Tibial nerve (tissue), 4 donors: ENCODE measurements at regions not wholly inside any gene's neighbourhood (a gene's known extent, or its start where the extent isn't known, plus 50 kb on each side); places are given as distances from the start of the nearest gene placed in this dataset.

Source experiments
- DNase-seq, 2 donors: peaks; one replicate each; pipeline ENCODE4 v3.0.0-alpha.2; 2019; ENCODE audit warnings: low spot score in 2 of 2
- H3K27ac ChIP-seq, 4 donors: fragments of 200-600 bp; sonication (generic) in 3 of 4; one replicate each; pipeline ENCODE4 v1.5.1; 2017 to 2019; ENCODE audit warnings: mild to moderate bottlenecking in 1 of 4
- H3K27me3 ChIP-seq, 2 donors: fragments of 200-600 bp; sonication (generic) in 1 of 2; one replicate each; pipeline versions ENCODE4 v1.5.1 to v1.6.0; 2017 to 2019
- H3K36me3 ChIP-seq, 3 donors: fragments of 200-600 bp; sonication (generic); one replicate each; pipeline ENCODE4 v1.5.1; 2018 to 2019
- H3K4me1 ChIP-seq, 4 donors: fragments of 200-600 bp; sonication (generic) in 3 of 4; one replicate each; pipeline ENCODE4 v1.5.1; 2017 to 2019
- H3K4me3 ChIP-seq, 4 donors: fragments of 200-600 bp; sonication (generic) in 3 of 4; one replicate each; pipeline ENCODE4 v1.5.1; 2017 to 2019; ENCODE audit warnings: mild to moderate bottlenecking in 1 of 4, moderate library complexity in 1 of 4
- H3K9me3 ChIP-seq, 4 donors: fragments of 200-600 bp; sonication (generic) in 3 of 4; one replicate each; pipeline ENCODE4 v1.5.1; 2017 to 2019
- CTCF ChIP-seq, 5 experiments: fragments of 200-600 bp in 3 of 5; fragments of 450-650 bp in 2 of 5; sonication (generic) in 3 of 5; IDR thresholded peaks; one replicate each; pipeline ENCODE4 v1.5.1; 2016 to 2019; ENCODE audit warnings: antibody characterized with exemption in 5 of 5, mild to moderate bottlenecking in 3 of 5, moderate library complexity in 2 of 5
- EP300 ChIP-seq, 2 donors: sonication (generic); formaldehyde crosslinking; IDR thresholded peaks; one replicate each; pipeline ENCODE4 v1.6.1; 2017; ENCODE audit warnings: antibody characterized with exemption in 2 of 2, mild to moderate bottlenecking in 1 of 2
- POLR2A ChIP-seq, 2 donors: fragments of 450-650 bp; IDR thresholded peaks; one replicate each; pipeline ENCODE4 v1.6.1; 2017; ENCODE audit warnings: antibody characterized with exemption in 2 of 2, mild to moderate bottlenecking in 2 of 2, moderate library complexity in 2 of 2
- WGBS, 2 donors: methylation state at CpG; one replicate each; pipeline ENCODE4 v1.1.5; 2018; 5-methylcytosine and 5-hydroxymethylcytosine counted together

GRCh38 chr16:51892293-51893007 is 654.5 kb downstream of the TOX3 start:
- no peak overlapping the region for H3K4me3 ChIP-seq
- TF ChIP-seq POLR2A (IDR thresholded peaks at IDR 0.05): no peak
- no peak for TF ChIP-seq CTCF (IDR thresholded peaks at IDR 0.05)
- no peak for TF ChIP-seq EP300 (IDR thresholded peaks at IDR 0.05)
- DNase-seq: no peak
- H3K9me3 ChIP-seq: no peaks in the 10 kb centered on the region
- no peaks in the 10 kb centered on the region for H3K4me1 ChIP-seq
- H3K27me3 ChIP-seq: no peaks in the 10 kb centered on the region
- 74 to 80% methylated on average over 11 of the region's 11 CpGs for WGBS, 2 donors
- H3K27ac ChIP-seq: no peak overlapping the region
- no peaks in the 10 kb centered on the region for H3K36me3 ChIP-seq

- TF ChIP-seq CTCF (IDR thresholded peaks at IDR 0.05) (no peak), EP300 (IDR thresholded peaks at IDR 0.05) (no peak), POLR2A (IDR thresholded peaks at IDR 0.05) (no peak)
- WGBS, 2 donors: 61% methylated on average over 1 of the region's 1 CpG
These were observed 658.4 kb downstream of the TOX3 start for GRCh38 chr16:51888534-51888933.

GRCh38 chr16:51888016-51888415 is 658.9 kb downstream of the TOX3 start:
- H3K27me3 ChIP-seq: no peaks in the 10 kb centered on the region
- no peak overlapping the region for H3K27ac ChIP-seq
- no peaks in the 10 kb centered on the region for H3K4me1 ChIP-seq
- DNase-seq: no peak
- H3K4me3 ChIP-seq: no peak overlapping the region
- TF ChIP-seq EP300 (IDR thresholded peaks at IDR 0.05) (no peak), CTCF (IDR thresholded peaks at IDR 0.05) (no peak), POLR2A (IDR thresholded peaks at IDR 0.05) (no peak)
- H3K36me3 ChIP-seq: no peaks in the 10 kb centered on the region
- H3K9me3 ChIP-seq: no peaks in the 10 kb centered on the region
- 89 to 90% methylated on average over 1 of the region's 1 CpG for WGBS, 2 donors

More at GRCh38 chr16:51888534-51888933, 658.4 kb downstream of the TOX3 start:
- H3K27me3 ChIP-seq: no peaks in the 10 kb centered on the region
- H3K4me3 ChIP-seq: no peak overlapping the region
- H3K27ac ChIP-seq: no peak overlapping the region
- H3K4me1 ChIP-seq: no peaks in the 10 kb centered on the region
- H3K36me3 ChIP-seq: no peaks in the 10 kb centered on the region
- no peaks in the 10 kb centered on the region for H3K9me3 ChIP-seq
- no peak for DNase-seq

- Histone ChIP-seq H3K27ac (no peak overlapping the region), H3K36me3 (no peaks in the 10 kb centered on the region), H3K4me3 (no peak overlapping the region), H3K9me3 (no peaks in the 10 kb centered on the region), H3K4me1 (no peaks in the 10 kb centered on the region), H3K27me3 (no peaks in the 10 kb centered on the region)
- TF ChIP-seq CTCF (IDR thresholded peaks at IDR 0.05) (no peak), EP300 (IDR thresholded peaks at IDR 0.05) (no peak), POLR2A (IDR thresholded peaks at IDR 0.05) (no peak)
- DNase-seq: no peak
- 75 to 76% methylated on average over 2 of the region's 2 CpGs for WGBS, 2 donors
These were observed 660.5 kb downstream of the TOX3 start for GRCh38 chr16:51886456-51886855.

GRCh38 chr16:51884773-51885172 is 662.2 kb downstream of the TOX3 start:
- no peaks in the 10 kb centered on the region for H3K27me3 ChIP-seq
- no peak overlapping the region for H3K27ac ChIP-seq
- no peaks in the 10 kb centered on the region for H3K4me1 ChIP-seq
- WGBS, 2 donors: 88 to 95% methylated on average over 2 of the region's 2 CpGs
- TF ChIP-seq POLR2A (IDR thresholded peaks at IDR 0.05): no peak
- no peak for TF ChIP-seq EP300 (IDR thresholded peaks at IDR 0.05)
- no peak for TF ChIP-seq CTCF (IDR thresholded peaks at IDR 0.05)
- no peaks in the 10 kb centered on the region for H3K9me3 ChIP-seq
- no peaks in the 10 kb centered on the region for H3K36me3 ChIP-seq
- H3K4me3 ChIP-seq: no peak overlapping the region
- DNase-seq: no peak
